ENCODE measurements at regions not wholly inside any gene's neighbourhood (a gene's known extent, or its start where the extent isn't known, plus 50 kb on each side); places are given as distances from the start of the nearest gene placed in this dataset.

GRCh38 chr10:10302689-10303088, 715.0 kb upstream of the CELF2 start:
- Histone ChIP-seq H3K4me3 (ENCODE audit: insufficient read depth, low read depth, low read length) (no peak overlapping the region), H3K23ac (ENCODE audit: low read depth, low read length) (no peak overlapping the region), H3K18ac (ENCODE audit: low read depth, low read length) (no peak overlapping the region), H4K91ac (ENCODE audit: insufficient read depth, low read depth, low read length) (no peak overlapping the region), H3K9me3 (ENCODE audit: control insufficient read depth, insufficient read depth, low read length) (no peaks in the 10 kb centered on the region), H2BK120ac (ENCODE audit: low read depth, low read length) (no peak overlapping the region), H3K4me1 (ENCODE audit: control insufficient read depth, insufficient read depth, low read length) (no peaks in the 10 kb centered on the region), H3K27ac (ENCODE audit: insufficient read depth, low read length) (no peak overlapping the region), H2BK5ac (ENCODE audit: low read depth, low read length, poor library complexity, severe bottlenecking) (no peak overlapping the region), H2BK15ac (ENCODE audit: low read depth, low read length) (no peak overlapping the region), H3K9me1 (ENCODE audit: insufficient read depth, low read length) (no peaks in the 10 kb centered on the region), H2AFZ (replicated peaks; ENCODE audit: low read length, poor library complexity) (no peak overlapping the region), H2BK20ac (ENCODE audit: low read depth, low read length) (no peak overlapping the region), H2AK9ac (replicated peaks; ENCODE audit: low read depth, low read length, poor library complexity) (no peak overlapping the region), H3K4me2 (ENCODE audit: low read depth, low read length) (no peak overlapping the region), H4K8ac (ENCODE audit: low read depth in 2 of 2, low read length in 2 of 2) (no peak overlapping the region), H3K4ac (ENCODE audit: low read depth, low read length) (no peak overlapping the region), H3K27me3 (ENCODE audit: control insufficient read depth, insufficient read depth, low read length) (no peaks in the 10 kb centered on the region), H4K20me1 (ENCODE audit: insufficient read depth, low read length) (no peaks in the 10 kb centered on the region), H3K14ac (replicated peaks; ENCODE audit: low read depth, low read length) (no peak overlapping the region), H3K56ac (ENCODE audit: extremely low read depth, insufficient read depth, low read length) (no peak overlapping the region), H3K36me3 (ENCODE audit: control insufficient read depth, insufficient read depth, low read length) (no peaks in the 10 kb centered on the region), H4K5ac (ENCODE audit: low read depth, low read length) (no peak overlapping the region), H2AK5ac (ENCODE audit: low read depth, low read length) (no peak overlapping the region), H3K9ac (ENCODE audit: low read depth, low read length) (no peak overlapping the region), H3K79me1 (ENCODE audit: low read depth in 1 of 2, low read length in 2 of 2) (no peaks in the 10 kb centered on the region)
- in situ Hi-C loops (cut with MboI; ENCODE audit: low sequenced_read_pairs) = no loop called here
- DNase-seq (no peak), ATAC-seq (ENCODE audit: low read depth) (no peak)
- no TSS peak for BruUV-seq (replicated peaks)
- dilution Hi-C loops (cut with HindIII; ENCODE audit: low sequenced_read_pairs, unreplicated experiment) = no loop called here
- POLR2A ChIA-PET (ENCODE audit: unreplicated experiment) = no interaction called here
- intact Hi-C loops (cut with micrococcal nuclease) = no loop called here
- WGBS, 2 experiments (ENCODE audit: extremely low coverage in 2 of 2, insufficient read length in 1 of 2) = no CpG with 5 or more reads among the region's 3 CpGs
- CTCF ChIA-PET = no interaction called here
- TF ChIP-seq CEBPB (IDR thresholded peaks at IDR 0.05; ENCODE audit: low read depth, low read length) (no peak), RFX5 (IDR thresholded peaks at IDR 0.05; ENCODE audit: low read depth, low read length) (no peak), NFE2L2 (IDR thresholded peaks at IDR 0.05; ENCODE audit: low read depth, low read length) (no peak), POLR2A (IDR thresholded peaks at IDR 0.05; ENCODE audit: low read depth, low read length) (no peak), RAD21 (IDR thresholded peaks at IDR 0.05; ENCODE audit: low read length) (no peak)

All from IMR-90 (cell line).